HEK293 (cell line): ENCODE measurements at regions not wholly inside any gene's neighbourhood (a gene's known extent, or its start where the extent isn't known, plus 50 kb on each side); places are given as distances from the start of the nearest gene placed in this dataset.

Experiments used
- CTCF ChIA-PET: fragments of 350-600 bp; formaldehyde crosslinking; extraction: SDS; loops from one replicate; lab custom pipeline; 2021; ENCODE audit warnings: antibody characterized with exemption; lab: Yijun Ruan, JAX
- POLR2A ChIA-PET: fragments of 300-600 bp; formaldehyde crosslinking; extraction: SDS; loops from one replicate; lab custom pipeline; 2020; ENCODE audit warnings: antibody characterized with exemption, inconsistent platforms; lab: Yijun Ruan, JAX
- H3K27ac ChIP-seq: fragments of 200-500 bp; sonication (Bioruptor generic); 2 replicates; pipeline ENCODE4 v1.5.1; 2014; ENCODE audit warnings: low read depth, low read length, control low read depth, inconsistent platforms; ENCODE audit errors: extremely low read depth
- H3K36me3 ChIP-seq, 2 experiments: fragments of 200-500 bp in 1 of 2; sonication (Bioruptor generic) in 1 of 2; 1 replicate in 1 of 2; 2 replicates in 1 of 2; pipeline ENCODE4 v1.5.1; 2014 to 2017; ENCODE audit warnings: inconsistent platforms in 2 of 2, low read length in 2 of 2; ENCODE audit not compliant: control insufficient read depth in 2 of 2, insufficient read depth in 1 of 2
- H3K4me1 ChIP-seq: fragments of 200-500 bp; sonication (Bioruptor generic); 2 replicates; pipeline ENCODE4 v1.5.1; 2014; ENCODE audit warnings: mild to moderate bottlenecking, low read length, inconsistent platforms; ENCODE audit not compliant: control insufficient read depth, insufficient read depth
- H3K4me3 ChIP-seq: 2 replicates; pipeline ENCODE4 v1.5.1; 2011; ENCODE audit warnings: low read depth, mild to moderate bottlenecking, control low read depth, low read length, moderate library complexity
- H3K9me3 ChIP-seq: fragments of 200-500 bp; sonication (Bioruptor generic); 2 replicates; pipeline ENCODE4 v1.5.1; 2014; ENCODE audit warnings: low read depth, low read length, inconsistent platforms; ENCODE audit not compliant: control insufficient read depth, insufficient read depth
- GLIS1 ChIP-seq: fragments of 450-650 bp; formaldehyde crosslinking; IDR thresholded peaks from 2 replicates; pipeline ENCODE4 v1.5.1; 2016; ENCODE audit warnings: missing biosample characterization, missing genetic modification characterization
- GLIS2 ChIP-seq: fragments of 450-650 bp; formaldehyde crosslinking; IDR thresholded peaks from 2 replicates; pipeline ENCODE4 v1.5.1; 2016; ENCODE audit warnings: missing biosample characterization, missing genetic modification characterization
- OVOL3 ChIP-seq: fragments of 450-650 bp; formaldehyde crosslinking; IDR thresholded peaks from 2 replicates; pipeline ENCODE4 v1.5.1; 2016; ENCODE audit warnings: missing biosample characterization, missing genetic modification characterization
- SALL2 ChIP-seq: fragments of 450-650 bp; formaldehyde crosslinking; IDR thresholded peaks from 2 replicates; pipeline ENCODE4 v1.5.0; 2017; ENCODE audit warnings: missing biosample characterization, mild to moderate bottlenecking, missing genetic modification characterization, borderline replicate concordance
- SETDB1 ChIP-seq: IDR thresholded peaks from one replicate; pipeline ENCODE4 v1.6.1; 2017; ENCODE audit warnings: mild to moderate bottlenecking, low read length, moderate library complexity, mixed read lengths; ENCODE audit not compliant: insufficient read length
- SP3 ChIP-seq: fragments of 450-650 bp; formaldehyde crosslinking; IDR thresholded peaks from 2 replicates; pipeline ENCODE4 v1.5.1; 2016; ENCODE audit warnings: missing biosample characterization, missing genetic modification characterization
- YY1 ChIP-seq: fragments of 450-650 bp; formaldehyde crosslinking; IDR thresholded peaks from 2 replicates; pipeline ENCODE4 v1.5.1; 2018; ENCODE audit warnings: missing biosample characterization, missing genetic modification characterization
- ZBTB8A ChIP-seq: fragments of 450-650 bp; formaldehyde crosslinking; IDR thresholded peaks from 2 replicates; pipeline ENCODE4 v1.5.1; 2016; ENCODE audit warnings: missing biosample characterization, missing genetic modification characterization
- ZFHX2 ChIP-seq: fragments of 450-650 bp; formaldehyde crosslinking; conservative IDR thresholded peaks from 2 replicates; pipeline ENCODE4 v1.5.1; 2016; ENCODE audit warnings: missing biosample characterization, missing genetic modification characterization
- ZNF133 ChIP-seq: fragments of 450-650 bp; formaldehyde crosslinking; IDR thresholded peaks from 2 replicates; pipeline ENCODE4 v1.5.1; 2016; ENCODE audit warnings: missing biosample characterization, missing genetic modification characterization
- ZNF155 ChIP-seq: fragments of 450-650 bp; formaldehyde crosslinking; IDR thresholded peaks from 2 replicates; pipeline ENCODE4 v1.5.1; 2016; ENCODE audit warnings: missing biosample characterization, missing genetic modification characterization
- ZNF211 ChIP-seq: fragments of 450-650 bp; formaldehyde crosslinking; IDR thresholded peaks from 2 replicates; pipeline ENCODE4 v1.5.1; 2016; ENCODE audit warnings: low read depth, missing biosample characterization, missing genetic modification characterization
- ZNF354C ChIP-seq: fragments of 450-650 bp; formaldehyde crosslinking; IDR thresholded peaks from 2 replicates; pipeline ENCODE4 v1.5.1; 2016; ENCODE audit warnings: missing biosample characterization, missing genetic modification characterization, low read depth, borderline replicate concordance
- ZNF366 ChIP-seq: fragments of 450-650 bp; formaldehyde crosslinking; conservative IDR thresholded peaks from 2 replicates; pipeline ENCODE4 v1.5.1; 2016; ENCODE audit warnings: missing biosample characterization, missing genetic modification characterization
- ZNF391 ChIP-seq: fragments of 450-650 bp; formaldehyde crosslinking; IDR thresholded peaks from 2 replicates; pipeline ENCODE4 v1.5.1; 2016; ENCODE audit warnings: low read depth, missing biosample characterization, missing genetic modification characterization, borderline replicate concordance
- ZNF433 ChIP-seq: fragments of 450-650 bp; formaldehyde crosslinking; IDR thresholded peaks from 2 replicates; pipeline ENCODE4 v1.5.1; 2016; ENCODE audit warnings: missing biosample characterization, missing genetic modification characterization, low read depth
- ZNF558 ChIP-seq: fragments of 450-650 bp; formaldehyde crosslinking; IDR thresholded peaks from 2 replicates; pipeline ENCODE4 v1.5.1; 2016; ENCODE audit warnings: missing biosample characterization, missing genetic modification characterization
- ZNF561 ChIP-seq: fragments of 450-650 bp; IDR thresholded peaks from 2 replicates; pipeline ENCODE4 v1.5.1; 2018; ENCODE audit warnings: missing biosample characterization, missing genetic modification characterization, borderline replicate concordance
- ZNF623 ChIP-seq: fragments of 450-650 bp; formaldehyde crosslinking; IDR thresholded peaks from 2 replicates; pipeline ENCODE4 v1.5.1; 2016; ENCODE audit warnings: missing biosample characterization, missing genetic modification characterization
- ZNF658 ChIP-seq: fragments of 450-650 bp; formaldehyde crosslinking; IDR thresholded peaks from 2 replicates; pipeline ENCODE4; 2016; ENCODE audit warnings: missing biosample characterization, missing genetic modification characterization
- ZNF660 ChIP-seq: fragments of 450-650 bp; IDR thresholded peaks from 2 replicates; pipeline ENCODE4 v1.5.1; 2018; ENCODE audit warnings: missing biosample characterization, mild to moderate bottlenecking, missing genetic modification characterization
- ZNF664 ChIP-seq: fragments of 450-650 bp; formaldehyde crosslinking; IDR thresholded peaks from 2 replicates; pipeline ENCODE4 v1.5.1; 2016; ENCODE audit warnings: missing biosample characterization, missing genetic modification characterization
- ZNF701 ChIP-seq: fragments of 450-650 bp; formaldehyde crosslinking; IDR thresholded peaks from 2 replicates; pipeline ENCODE4 v1.5.1; 2016; ENCODE audit warnings: missing biosample characterization, missing genetic modification characterization
- ZNF747 ChIP-seq: fragments of 450-650 bp; formaldehyde crosslinking; IDR thresholded peaks from 2 replicates; pipeline ENCODE4 v1.5.1; 2016; ENCODE audit warnings: missing biosample characterization, missing genetic modification characterization
- ZNF837 ChIP-seq: fragments of 450-650 bp; formaldehyde crosslinking; IDR thresholded peaks from 2 replicates; pipeline ENCODE4 v1.5.1; 2016; ENCODE audit warnings: missing biosample characterization, missing genetic modification characterization
- ZSCAN30 ChIP-seq: fragments of 450-650 bp; IDR thresholded peaks from 2 replicates; pipeline ENCODE4 v1.5.1; 2018; ENCODE audit warnings: missing biosample characterization, mild to moderate bottlenecking, missing genetic modification characterization, moderate library complexity
- TF ChIP-seq, protein P1 (sequence below): fragments of 450-650 bp; formaldehyde crosslinking; IDR thresholded peaks from 2 replicates; pipeline ENCODE4 v1.5.1; 2016; ENCODE audit warnings: missing biosample characterization, missing genetic modification characterization, borderline replicate concordance
- TF ChIP-seq, protein P2 (sequence below): fragments of 450-650 bp; formaldehyde crosslinking; IDR thresholded peaks from 2 replicates; pipeline ENCODE4 v1.5.1; 2016; ENCODE audit warnings: missing biosample characterization, missing genetic modification characterization
- TF ChIP-seq, protein P3 (sequence below): fragments of 450-650 bp; formaldehyde crosslinking; IDR thresholded peaks from 2 replicates; pipeline ENCODE4 v1.5.1; 2016; ENCODE audit warnings: missing biosample characterization, missing genetic modification characterization
- TF ChIP-seq, protein P4 (sequence below): fragments of 450-650 bp; formaldehyde crosslinking; IDR thresholded peaks from 2 replicates; pipeline ENCODE4 v1.5.1; 2016; ENCODE audit warnings: missing biosample characterization, missing genetic modification characterization
- TF ChIP-seq, protein P5 (sequence below): fragments of 450-650 bp; formaldehyde crosslinking; IDR thresholded peaks from 2 replicates; pipeline ENCODE4 v1.5.1; 2017; ENCODE audit warnings: missing biosample characterization, missing genetic modification characterization

DNA sequence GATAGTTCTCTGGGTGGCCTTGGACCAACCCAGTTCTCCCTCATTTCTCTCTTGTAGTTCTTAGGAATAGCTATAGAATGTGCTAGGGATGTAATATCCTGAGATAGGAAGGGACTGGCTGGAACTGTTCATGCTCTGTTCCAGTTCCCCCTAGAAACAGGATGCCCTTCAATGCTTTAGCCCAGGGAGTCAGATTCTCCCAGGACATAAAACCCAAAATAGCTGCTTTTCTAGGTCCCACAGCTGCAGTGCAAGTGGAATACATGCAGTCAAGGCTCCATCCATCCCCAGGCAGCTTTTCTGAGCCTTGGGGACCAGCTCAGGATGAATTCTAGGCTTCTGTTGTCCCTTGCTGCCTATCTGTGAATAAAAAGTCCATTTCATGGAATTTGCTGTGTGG lies 257.3 kb upstream of the CTAGE1 start:
- Histone ChIP-seq H3K9me3 (no peaks in the 10 kb centered on the region), H3K27ac (no peak overlapping the region), H3K36me3 (no peaks in the 10 kb centered on the region), H3K4me3 (no peak overlapping the region), H3K4me1 (no peaks in the 10 kb centered on the region)
- ChIA-PET CTCF (interaction anchor here (0.6 to 1.8 kb wide), 2 partner anchors 29 to 407 kb away, joined by 3 to 7 read pairs; no protein-coding TSS in a partner anchor), POLR2A (no interaction called here)
- no peak for TF ChIP-seq ZFHX2 (tag by site-specific recombination)
- TF ChIP-seq ZNF155 (tag by site-specific recombination), result no peak
- TF ChIP-seq ZNF701 (tag by site-specific recombination), result no peak
- TF ChIP-seq, protein P1, sequence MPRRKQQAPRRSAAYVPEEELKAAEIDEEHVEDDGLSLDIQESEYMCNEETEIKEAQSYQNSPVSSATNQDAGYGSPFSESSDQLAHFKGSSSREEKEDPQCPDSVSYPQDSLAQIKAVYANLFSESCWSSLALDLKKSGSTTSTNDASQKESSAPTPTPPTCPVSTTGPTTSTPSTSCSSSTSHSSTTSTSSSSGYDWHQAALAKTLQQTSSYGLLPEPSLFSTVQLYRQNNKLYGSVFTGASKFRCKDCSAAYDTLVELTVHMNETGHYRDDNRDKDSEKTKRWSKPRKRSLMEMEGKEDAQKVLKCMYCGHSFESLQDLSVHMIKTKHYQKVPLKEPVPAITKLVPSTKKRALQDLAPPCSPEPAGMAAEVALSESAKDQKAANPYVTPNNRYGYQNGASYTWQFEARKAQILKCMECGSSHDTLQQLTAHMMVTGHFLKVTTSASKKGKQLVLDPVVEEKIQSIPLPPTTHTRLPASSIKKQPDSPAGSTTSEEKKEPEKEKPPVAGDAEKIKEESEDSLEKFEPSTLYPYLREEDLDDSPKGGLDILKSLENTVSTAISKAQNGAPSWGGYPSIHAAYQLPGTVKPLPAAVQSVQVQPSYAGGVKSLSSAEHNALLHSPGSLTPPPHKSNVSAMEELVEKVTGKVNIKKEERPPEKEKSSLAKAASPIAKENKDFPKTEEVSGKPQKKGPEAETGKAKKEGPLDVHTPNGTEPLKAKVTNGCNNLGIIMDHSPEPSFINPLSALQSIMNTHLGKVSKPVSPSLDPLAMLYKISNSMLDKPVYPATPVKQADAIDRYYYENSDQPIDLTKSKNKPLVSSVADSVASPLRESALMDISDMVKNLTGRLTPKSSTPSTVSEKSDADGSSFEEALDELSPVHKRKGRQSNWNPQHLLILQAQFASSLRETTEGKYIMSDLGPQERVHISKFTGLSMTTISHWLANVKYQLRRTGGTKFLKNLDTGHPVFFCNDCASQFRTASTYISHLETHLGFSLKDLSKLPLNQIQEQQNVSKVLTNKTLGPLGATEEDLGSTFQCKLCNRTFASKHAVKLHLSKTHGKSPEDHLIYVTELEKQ, result no peak
- no peak for TF ChIP-seq ZNF433 (tag by site-specific recombination)
- TF ChIP-seq ZBTB8A (tag by site-specific recombination), result no peak
- TF ChIP-seq, protein P2, sequence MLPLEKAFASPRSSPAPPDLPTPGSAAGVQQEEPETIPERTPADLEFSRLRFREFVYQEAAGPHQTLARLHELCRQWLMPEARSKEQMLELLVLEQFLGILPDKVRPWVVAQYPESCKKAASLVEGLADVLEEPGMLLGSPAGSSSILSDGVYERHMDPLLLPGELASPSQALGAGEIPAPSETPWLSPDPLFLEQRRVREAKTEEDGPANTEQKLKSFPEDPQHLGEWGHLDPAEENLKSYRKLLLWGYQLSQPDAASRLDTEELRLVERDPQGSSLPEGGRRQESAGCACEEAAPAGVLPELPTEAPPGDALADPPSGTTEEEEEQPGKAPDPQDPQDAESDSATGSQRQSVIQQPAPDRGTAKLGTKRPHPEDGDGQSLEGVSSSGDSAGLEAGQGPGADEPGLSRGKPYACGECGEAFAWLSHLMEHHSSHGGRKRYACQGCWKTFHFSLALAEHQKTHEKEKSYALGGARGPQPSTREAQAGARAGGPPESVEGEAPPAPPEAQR, result no peak
- TF ChIP-seq SALL2 (tag by site-specific recombination), result no peak
- TF ChIP-seq, protein P3, sequence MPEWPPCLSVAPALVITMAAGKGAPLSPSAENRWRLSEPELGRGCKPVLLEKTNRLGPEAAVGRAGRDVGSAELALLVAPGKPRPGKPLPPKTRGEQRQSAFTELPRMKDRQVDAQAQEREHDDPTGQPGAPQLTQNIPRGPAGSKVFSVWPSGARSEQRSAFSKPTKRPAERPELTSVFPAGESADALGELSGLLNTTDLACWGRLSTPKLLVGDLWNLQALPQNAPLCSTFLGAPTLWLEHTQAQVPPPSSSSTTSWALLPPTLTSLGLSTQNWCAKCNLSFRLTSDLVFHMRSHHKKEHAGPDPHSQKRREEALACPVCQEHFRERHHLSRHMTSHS, result no peak
- no peak for TF ChIP-seq ZNF211 (tag by site-specific recombination)
- no peak for TF ChIP-seq ZNF561
- no peak for TF ChIP-seq SP3
- TF ChIP-seq, protein P4, sequence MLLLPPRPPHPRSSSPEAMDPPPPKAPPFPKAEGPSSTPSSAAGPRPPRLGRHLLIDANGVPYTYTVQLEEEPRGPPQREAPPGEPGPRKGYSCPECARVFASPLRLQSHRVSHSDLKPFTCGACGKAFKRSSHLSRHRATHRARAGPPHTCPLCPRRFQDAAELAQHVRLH (tag by site-specific recombination), result no peak
- TF ChIP-seq ZNF837 (tag by site-specific recombination), result no peak
- no peak for TF ChIP-seq ZNF623 (tag by site-specific recombination)
- TF ChIP-seq ZNF133, result no peak
- TF ChIP-seq ZNF354C (tag by site-specific recombination), result no peak
- TF ChIP-seq ZNF747 (tag by site-specific recombination), result no peak
- TF ChIP-seq ZNF366, result no peak
- TF ChIP-seq GLIS1 (tag by site-specific recombination), result no peak

DNA sequence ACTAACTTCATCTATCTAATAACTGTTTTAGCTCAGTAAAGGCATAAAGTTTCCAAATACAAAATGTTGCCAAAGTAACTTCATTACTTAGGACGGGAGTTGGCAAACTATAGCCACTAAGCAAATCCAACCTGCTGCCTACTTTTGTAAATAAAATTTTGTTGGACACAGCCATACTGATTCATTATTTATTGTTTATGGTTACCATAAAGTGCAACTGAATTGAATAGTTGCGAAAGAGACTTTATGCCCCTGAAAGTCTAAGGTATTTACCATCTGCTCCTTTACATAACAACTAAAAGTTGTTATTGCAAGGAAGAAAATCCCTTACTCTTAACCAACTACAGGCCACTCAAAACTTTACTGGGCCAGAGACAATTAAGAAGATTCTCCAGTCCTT lies 256.7 kb upstream of the RBBP8 start:
- ChIA-PET CTCF (no interaction called here), POLR2A (no interaction called here)
- H3K36me3 ChIP-seq, result no peaks in the 10 kb centered on the region
- no peaks in the 10 kb centered on the region for H3K9me3 ChIP-seq
- H3K27ac ChIP-seq, result no peak overlapping the region
- H3K4me3 ChIP-seq, result no peak overlapping the region
- no peaks in the 10 kb centered on the region for H3K4me1 ChIP-seq
- TF ChIP-seq, protein P3, result no peak
- TF ChIP-seq OVOL3 (no peak), ZNF660 (no peak), ZNF391 (tag by site-specific recombination) (no peak), ZNF558 (tag by site-specific recombination) (no peak), ZNF561 (no peak), SETDB1 (no peak), ZNF664 (no peak), ZNF658 (tag by site-specific recombination) (no peak), SP3 (no peak), GLIS2 (tag by site-specific recombination) (no peak), YY1 (tag by site-specific recombination) (no peak), ZSCAN30 (tag by site-specific recombination) (no peak)
- TF ChIP-seq, protein P5, sequence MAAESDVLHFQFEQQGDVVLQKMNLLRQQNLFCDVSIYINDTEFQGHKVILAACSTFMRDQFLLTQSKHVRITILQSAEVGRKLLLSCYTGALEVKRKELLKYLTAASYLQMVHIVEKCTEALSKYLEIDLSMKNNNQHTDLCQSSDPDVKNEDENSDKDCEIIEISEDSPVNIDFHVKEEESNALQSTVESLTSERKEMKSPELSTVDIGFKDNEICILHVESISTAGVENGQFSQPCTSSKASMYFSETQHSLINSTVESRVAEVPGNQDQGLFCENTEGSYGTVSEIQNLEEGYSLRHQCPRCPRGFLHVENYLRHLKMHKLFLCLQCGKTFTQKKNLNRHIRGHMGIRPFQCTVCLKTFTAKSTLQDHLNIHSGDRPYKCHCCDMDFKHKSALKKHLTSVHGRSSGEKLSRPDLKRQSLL (tag by site-specific recombination), result no peak
